Mesendoderm (in vitro differentiated cells): ENCODE measurements at regions not wholly inside any gene's neighbourhood (a gene's known extent, or its start where the extent isn't known, plus 50 kb on each side); places are given as distances from the start of the nearest gene placed in this dataset.
A peak's percentile ranks its signal among the peaks of the same experiment; 100 is the strongest.

Experiments used
- DNase-seq: peaks from one replicate; pipeline ENCODE4 v3.0.0; 2013
- H2AK5ac ChIP-seq: 2 replicates; pipeline ENCODE4 v1.6.1; 2013; ENCODE audit warnings: low read length, inconsistent platforms
- H2BK120ac ChIP-seq: 2 replicates; pipeline ENCODE4 v1.6.1; 2013; ENCODE audit warnings: low read depth, mild to moderate bottlenecking, low read length, moderate library complexity, mixed read lengths
- H2BK15ac ChIP-seq: replicated peaks from 2 replicates; pipeline ENCODE4 v1.6.1; 2013; ENCODE audit warnings: low read depth, mild to moderate bottlenecking, moderate library complexity
- H2BK5ac ChIP-seq: 2 replicates; pipeline ENCODE4 v1.6.1; 2013; ENCODE audit warnings: low read length, inconsistent platforms
- H3K18ac ChIP-seq: 2 replicates; pipeline ENCODE4 v1.6.1; 2013; ENCODE audit warnings: mild to moderate bottlenecking, low read length, mixed read lengths
- H3K23ac ChIP-seq: one replicate; pipeline ENCODE4 v1.6.1; 2013; ENCODE audit warnings: low read length
- H3K27ac ChIP-seq: 2 replicates; pipeline ENCODE4 v1.5.1; 2013; ENCODE audit warnings: low read depth, mild to moderate bottlenecking, inconsistent platforms, low read length, moderate library complexity
- H3K27me3 ChIP-seq: 2 replicates; pipeline ENCODE4 v1.6.1; 2013; ENCODE audit warnings: low read length, control low read depth, mild to moderate bottlenecking, inconsistent platforms; ENCODE audit not compliant: insufficient read depth, poor library complexity
- H3K36me3 ChIP-seq: 2 replicates; pipeline ENCODE4 v1.6.1; 2013; ENCODE audit warnings: low read length, inconsistent platforms; ENCODE audit not compliant: control insufficient read depth, insufficient read depth
- H3K4ac ChIP-seq: one replicate; pipeline ENCODE4 v1.6.1; 2013; ENCODE audit warnings: low read depth, mild to moderate bottlenecking, low read length, moderate library complexity
- H3K4me1 ChIP-seq: 2 replicates; pipeline ENCODE4 v1.6.1; 2013; ENCODE audit warnings: low read depth, low read length, inconsistent platforms; ENCODE audit not compliant: control insufficient read depth
- H3K4me2 ChIP-seq: 2 replicates; pipeline ENCODE4 v1.6.1; 2013; ENCODE audit warnings: low read length
- H3K4me3 ChIP-seq: 2 replicates; pipeline ENCODE4 v1.5.1; 2013; ENCODE audit warnings: mild to moderate bottlenecking, low read length
- H3K56ac ChIP-seq: one replicate; pipeline ENCODE4 v1.6.1; 2013; ENCODE audit warnings: low read length
- H3K79me1 ChIP-seq: 2 replicates; pipeline ENCODE4 v1.6.1; 2013; ENCODE audit warnings: low read length, inconsistent platforms
- H3K79me2 ChIP-seq: 2 replicates; pipeline ENCODE4 v1.6.1; 2013; ENCODE audit warnings: mild to moderate bottlenecking, low read length; ENCODE audit not compliant: control insufficient read depth, insufficient read depth
- H3K9ac ChIP-seq: 2 replicates; pipeline ENCODE4 v1.6.1; 2013; ENCODE audit warnings: low read length, inconsistent platforms
- H4K5ac ChIP-seq: one replicate; pipeline ENCODE4 v1.6.1; 2013; ENCODE audit warnings: low read length
- H4K8ac ChIP-seq: one replicate; pipeline ENCODE4 v1.6.1; 2013; ENCODE audit warnings: low read depth, mild to moderate bottlenecking, control low read depth, low read length, moderate library complexity
- WGBS: extraction: QIAGEN DNeasy Blood & Tissue Kit; methylation state at CpG from one replicate; pipeline ENCODE4 v1.1.7; 2013; ENCODE audit warnings: low lambda C conversion rate, missing lambda C conversion rate; ENCODE audit not compliant: insufficient coverage; ENCODE audit errors: extremely low coverage; 5-methylcytosine and 5-hydroxymethylcytosine counted together

DNA sequence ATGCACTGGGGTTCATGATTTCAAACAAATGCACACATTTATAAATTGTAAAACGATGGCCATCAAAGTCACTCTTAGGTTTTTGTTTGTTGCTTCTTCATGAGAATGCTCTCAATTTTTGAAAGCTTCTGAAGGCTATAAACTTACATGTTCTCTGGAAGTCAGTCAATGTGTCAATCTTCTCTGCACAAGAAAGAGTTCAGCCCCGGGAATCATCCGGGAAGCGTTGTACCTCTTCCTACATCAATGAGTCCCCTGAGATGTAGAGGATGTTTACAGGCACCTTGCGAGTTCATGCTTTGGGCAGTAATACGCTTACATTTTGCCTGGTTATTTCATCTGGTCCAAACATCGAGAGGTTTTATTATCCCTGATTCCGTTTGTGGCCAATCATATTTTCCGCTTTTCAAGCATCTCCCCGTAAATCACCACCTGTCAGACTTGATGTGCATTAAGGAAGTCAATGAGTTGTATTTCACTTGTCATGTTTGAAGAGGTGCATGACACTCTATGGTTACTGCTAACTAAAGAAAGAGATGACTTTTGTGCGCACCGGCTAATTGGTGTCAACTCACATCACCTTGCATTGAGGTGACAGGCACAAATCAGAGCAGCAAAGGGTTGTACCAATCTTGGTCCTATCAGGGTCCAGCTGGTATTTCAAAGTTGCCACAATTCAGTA is 750.7 kb downstream of the SORCS3 start:
- Histone ChIP-seq H4K5ac (no peak overlapping the region), H3K9ac (no peak overlapping the region), H3K56ac (no peak overlapping the region), H2BK120ac (no peak overlapping the region), H3K79me2 (no peaks in the 10 kb centered on the region), H3K4me1 (no peaks in the 10 kb centered on the region), H3K36me3 (no peaks in the 10 kb centered on the region), H3K27ac (no peak overlapping the region), H3K4me2 (no peak overlapping the region), H4K8ac (no peak overlapping the region), H3K4me3 (no peak overlapping the region), H2BK15ac (no peak overlapping the region), H3K79me1 (no peaks in the 10 kb centered on the region), H3K27me3 (no peaks in the 10 kb centered on the region), H3K23ac (no peak overlapping the region), H2AK5ac (no peak overlapping the region), H3K18ac (no peak overlapping the region), H2BK5ac (no peak overlapping the region), H3K4ac (no peak overlapping the region)
- WGBS: no CpG with 5 or more reads among the region's 12 CpGs
- DNase-seq: no peak

DNA sequence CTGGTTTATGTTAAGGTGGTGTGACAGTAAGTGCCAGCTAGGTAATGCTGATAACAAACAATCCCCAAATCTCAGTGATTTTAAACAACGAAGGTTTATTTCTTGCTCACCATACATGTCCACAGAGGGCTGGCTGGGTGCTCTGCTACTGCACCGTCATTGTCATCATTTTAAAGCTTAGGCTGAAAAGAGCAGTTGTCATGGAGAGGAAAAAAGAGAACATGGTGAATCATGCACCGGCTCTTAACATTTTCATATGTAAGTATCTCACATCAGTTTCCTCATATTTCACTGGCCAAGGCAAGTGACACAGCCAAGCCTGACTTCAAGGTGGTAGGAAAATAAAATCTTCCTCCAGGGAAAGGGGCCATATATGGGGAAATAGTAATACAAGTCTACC is 746.9 kb downstream of the SORCS3 start:
- no peak overlapping the region for H2BK5ac ChIP-seq
- H4K8ac ChIP-seq: no peak overlapping the region
- H2BK120ac ChIP-seq: no peak overlapping the region
- DNase-seq: no peak
- no peaks in the 10 kb centered on the region for H3K4me1 ChIP-seq
- H3K79me1 ChIP-seq: no peaks in the 10 kb centered on the region
- no peak overlapping the region for H3K4me3 ChIP-seq
- H3K27ac ChIP-seq: no peak overlapping the region
- H3K4ac ChIP-seq: peak overlapping the region; percentile 16
- no peak overlapping the region for H3K56ac ChIP-seq
- H3K23ac ChIP-seq: no peak overlapping the region
- no peak overlapping the region for H2AK5ac ChIP-seq
- H3K36me3 ChIP-seq: no peaks in the 10 kb centered on the region
- no peaks in the 10 kb centered on the region for H3K27me3 ChIP-seq
- no peak overlapping the region for H3K9ac ChIP-seq
- WGBS: no CpG with 5 or more reads among the region's 3 CpGs
- H3K4me2 ChIP-seq: no peak overlapping the region
- no peak overlapping the region for H4K5ac ChIP-seq
- no peak overlapping the region for H2BK15ac ChIP-seq
- H3K79me2 ChIP-seq: no peaks in the 10 kb centered on the region
- no peak overlapping the region for H3K18ac ChIP-seq

DNA sequence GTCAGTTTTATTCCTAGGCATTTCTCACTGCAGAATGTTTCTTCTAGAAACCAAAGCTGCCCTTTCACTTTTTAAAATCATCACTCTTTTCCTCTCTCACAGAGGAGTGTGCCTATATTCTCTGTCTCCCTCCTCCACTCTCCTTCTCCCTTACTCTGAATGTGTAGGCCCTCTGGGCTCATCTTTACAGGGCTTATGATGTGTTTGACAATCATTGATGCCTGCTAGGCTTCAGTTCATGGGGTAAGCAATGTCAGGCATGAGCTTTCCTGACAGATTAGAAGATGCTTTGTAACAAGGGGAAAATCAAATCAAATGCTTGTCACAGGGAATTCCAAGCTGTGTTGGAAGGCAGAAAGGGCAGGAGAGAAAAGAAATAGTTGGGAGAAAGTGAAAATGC is 742.9 kb downstream of the SORCS3 start:
- H3K4ac ChIP-seq: no peak overlapping the region
- H3K4me3 ChIP-seq: no peak overlapping the region
- no peaks in the 10 kb centered on the region for H3K4me1 ChIP-seq
- no peaks in the 10 kb centered on the region for H3K79me2 ChIP-seq
- no peak for DNase-seq
- no peaks in the 10 kb centered on the region for H3K79me1 ChIP-seq
- no peak overlapping the region for H3K56ac ChIP-seq
- H2BK120ac ChIP-seq: no peak overlapping the region
- no peak overlapping the region for H2BK15ac ChIP-seq
- no peaks in the 10 kb centered on the region for H3K36me3 ChIP-seq
- no peak overlapping the region for H3K4me2 ChIP-seq
- H4K5ac ChIP-seq: no peak overlapping the region
- H3K9ac ChIP-seq: no peak overlapping the region
- no peak overlapping the region for H3K18ac ChIP-seq
- H3K27me3 ChIP-seq: no peaks in the 10 kb centered on the region
- no peak overlapping the region for H2AK5ac ChIP-seq
- H3K23ac ChIP-seq: no peak overlapping the region
- no peak overlapping the region for H3K27ac ChIP-seq
- H2BK5ac ChIP-seq: no peak overlapping the region
- H4K8ac ChIP-seq: no peak overlapping the region

DNA sequence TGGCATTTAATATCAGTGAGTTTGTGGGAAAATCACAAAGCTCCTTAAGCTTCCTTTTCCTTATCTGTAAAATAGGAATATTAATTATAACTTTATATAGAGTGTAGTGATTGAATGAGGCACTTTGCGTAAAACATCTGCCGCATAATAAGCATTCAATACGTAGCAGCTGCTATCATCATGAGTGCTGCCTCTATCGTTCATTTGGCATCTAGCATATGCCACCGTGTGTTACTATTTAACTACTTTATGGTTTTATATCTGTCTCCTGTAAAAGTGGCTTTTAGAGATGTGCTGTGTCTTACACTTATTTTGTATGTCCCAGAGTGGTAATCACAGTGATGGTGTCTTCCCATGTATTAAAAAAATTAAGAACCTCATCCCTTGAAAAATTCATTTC is 729.6 kb downstream of the SORCS3 start:
- no peak overlapping the region for H3K18ac ChIP-seq
- DNase-seq: no peak
- H3K23ac ChIP-seq: no peak overlapping the region
- no peak overlapping the region for H4K8ac ChIP-seq
- no peaks in the 10 kb centered on the region for H3K27me3 ChIP-seq
- no peak overlapping the region for H3K56ac ChIP-seq
- no peak overlapping the region for H2BK15ac ChIP-seq
- no peaks in the 10 kb centered on the region for H3K79me2 ChIP-seq
- no peak overlapping the region for H3K9ac ChIP-seq
- H3K4me2 ChIP-seq: no peak overlapping the region
- no peak overlapping the region for H2AK5ac ChIP-seq
- no peak overlapping the region for H2BK120ac ChIP-seq
- WGBS: no CpG with 5 or more reads among the region's 5 CpGs
- no peak overlapping the region for H4K5ac ChIP-seq
- no peaks in the 10 kb centered on the region for H3K79me1 ChIP-seq
- no peaks in the 10 kb centered on the region for H3K36me3 ChIP-seq
- H3K4ac ChIP-seq: no peak overlapping the region
- no peaks in the 10 kb centered on the region for H3K4me1 ChIP-seq
- no peak overlapping the region for H2BK5ac ChIP-seq
- no peak overlapping the region for H3K27ac ChIP-seq
- H3K4me3 ChIP-seq: no peak overlapping the region

DNA sequence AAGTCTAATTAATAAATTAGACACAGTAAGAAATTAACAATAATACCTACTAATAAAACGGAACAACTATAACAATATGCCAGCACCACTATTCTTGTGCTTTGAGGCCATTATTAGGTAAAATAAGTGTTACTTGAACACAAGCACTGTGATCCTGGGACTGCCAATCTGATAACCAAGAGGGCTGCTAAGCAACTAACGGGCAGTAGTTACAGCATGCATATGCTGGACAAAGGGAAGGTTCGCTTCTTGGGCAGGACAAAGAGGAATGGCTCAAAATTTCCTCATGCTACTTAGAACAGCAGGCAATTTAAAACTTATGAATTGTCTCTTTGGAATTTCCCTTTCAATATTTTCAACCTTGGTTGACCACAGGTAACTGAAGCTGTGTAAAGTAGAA is 718.6 kb downstream of the SORCS3 start:
- no peak overlapping the region for H3K56ac ChIP-seq
- no peak overlapping the region for H3K9ac ChIP-seq
- no peaks in the 10 kb centered on the region for H3K36me3 ChIP-seq
- no peaks in the 10 kb centered on the region for H3K79me2 ChIP-seq
- H3K4me1 ChIP-seq: no peaks in the 10 kb centered on the region
- H3K18ac ChIP-seq: no peak overlapping the region
- no peak overlapping the region for H2AK5ac ChIP-seq
- H3K4me3 ChIP-seq: no peak overlapping the region
- no peak overlapping the region for H3K27ac ChIP-seq
- no peak overlapping the region for H4K5ac ChIP-seq
- H3K27me3 ChIP-seq: no peaks in the 10 kb centered on the region
- H3K4me2 ChIP-seq: no peak overlapping the region
- H4K8ac ChIP-seq: no peak overlapping the region
- no peak for DNase-seq
- H2BK120ac ChIP-seq: no peak overlapping the region
- H2BK5ac ChIP-seq: no peak overlapping the region
- no peak overlapping the region for H3K23ac ChIP-seq
- H2BK15ac ChIP-seq: no peak overlapping the region
- H3K79me1 ChIP-seq: no peaks in the 10 kb centered on the region
- WGBS: no CpG with 5 or more reads among the region's 3 CpGs
- no peak overlapping the region for H3K4ac ChIP-seq

DNA sequence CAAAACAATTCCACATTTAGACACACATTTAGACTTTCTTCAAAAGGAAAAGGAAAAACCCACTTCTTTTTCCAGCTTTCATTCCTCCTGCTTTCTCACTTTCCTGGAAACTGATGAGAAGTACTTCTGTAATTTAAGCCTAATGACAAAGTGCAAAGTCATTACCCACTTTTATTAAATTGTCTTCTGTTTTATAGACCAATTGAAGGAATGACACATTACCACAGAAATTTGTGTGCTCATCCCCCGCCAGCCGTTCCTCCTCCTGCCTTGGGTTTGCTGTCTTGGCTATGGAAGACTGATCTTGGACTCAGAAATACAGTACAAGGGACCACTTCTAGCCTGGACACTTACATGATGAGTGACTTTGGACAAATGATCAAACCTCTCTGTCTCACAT is 717.8 kb downstream of the SORCS3 start:
- H3K27me3 ChIP-seq: no peaks in the 10 kb centered on the region
- no peak overlapping the region for H4K8ac ChIP-seq
- H3K4me1 ChIP-seq: no peaks in the 10 kb centered on the region
- H3K18ac ChIP-seq: no peak overlapping the region
- H3K9ac ChIP-seq: no peak overlapping the region
- H3K56ac ChIP-seq: no peak overlapping the region
- H3K79me1 ChIP-seq: no peaks in the 10 kb centered on the region
- no peak overlapping the region for H3K4me3 ChIP-seq
- no peak overlapping the region for H2BK120ac ChIP-seq
- H2AK5ac ChIP-seq: no peak overlapping the region
- H2BK15ac ChIP-seq: no peak overlapping the region
- no peak overlapping the region for H2BK5ac ChIP-seq
- H3K27ac ChIP-seq: no peak overlapping the region
- no peak overlapping the region for H3K23ac ChIP-seq
- H4K5ac ChIP-seq: no peak overlapping the region
- H3K4ac ChIP-seq: no peak overlapping the region
- no peak for DNase-seq
- WGBS: no CpG with 5 or more reads among the region's 2 CpGs
- no peaks in the 10 kb centered on the region for H3K79me2 ChIP-seq
- H3K36me3 ChIP-seq: no peaks in the 10 kb centered on the region
- H3K4me2 ChIP-seq: no peak overlapping the region
